ENCODE measurements at regions not wholly inside any gene's neighbourhood (a gene's known extent, or its start where the extent isn't known, plus 50 kb on each side); places are given as distances from the start of the nearest gene placed in this dataset.

DNA sequence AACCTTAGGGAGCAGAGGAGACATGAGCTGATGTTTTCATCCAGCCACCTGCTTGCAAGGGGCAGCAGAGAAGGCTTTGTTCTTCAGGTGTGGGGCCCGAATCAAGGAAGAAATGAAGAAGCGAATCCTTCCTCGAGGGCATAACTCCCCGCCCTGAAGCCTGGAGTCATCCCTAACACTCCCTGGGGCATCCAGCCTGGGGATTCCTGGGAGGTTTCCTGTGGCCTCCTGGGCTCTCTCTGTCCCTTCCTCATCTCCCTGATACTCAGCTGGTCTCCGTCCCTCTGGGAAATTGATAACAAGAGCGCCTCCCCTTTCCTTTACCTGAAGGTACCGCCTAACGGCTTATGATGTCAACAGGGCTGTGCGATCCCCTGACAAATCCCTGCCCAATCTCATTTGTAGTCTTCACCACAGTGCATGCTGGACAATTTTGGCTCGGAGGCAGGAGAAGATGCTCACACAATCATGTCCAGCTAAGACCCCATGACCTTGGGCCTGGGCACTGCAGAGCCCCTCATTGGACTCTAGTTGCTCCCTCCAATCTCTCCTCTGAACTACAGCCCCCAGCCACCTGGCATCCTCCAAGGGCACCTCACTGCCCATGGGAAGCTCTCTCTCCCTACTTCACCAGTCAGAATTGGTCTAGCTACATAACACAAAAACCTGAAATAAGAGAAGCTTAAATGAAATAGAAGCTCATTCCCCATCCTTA, 80.6 kb upstream of the RTL6 start:
- TF ChIP-seq, protein P1, sequence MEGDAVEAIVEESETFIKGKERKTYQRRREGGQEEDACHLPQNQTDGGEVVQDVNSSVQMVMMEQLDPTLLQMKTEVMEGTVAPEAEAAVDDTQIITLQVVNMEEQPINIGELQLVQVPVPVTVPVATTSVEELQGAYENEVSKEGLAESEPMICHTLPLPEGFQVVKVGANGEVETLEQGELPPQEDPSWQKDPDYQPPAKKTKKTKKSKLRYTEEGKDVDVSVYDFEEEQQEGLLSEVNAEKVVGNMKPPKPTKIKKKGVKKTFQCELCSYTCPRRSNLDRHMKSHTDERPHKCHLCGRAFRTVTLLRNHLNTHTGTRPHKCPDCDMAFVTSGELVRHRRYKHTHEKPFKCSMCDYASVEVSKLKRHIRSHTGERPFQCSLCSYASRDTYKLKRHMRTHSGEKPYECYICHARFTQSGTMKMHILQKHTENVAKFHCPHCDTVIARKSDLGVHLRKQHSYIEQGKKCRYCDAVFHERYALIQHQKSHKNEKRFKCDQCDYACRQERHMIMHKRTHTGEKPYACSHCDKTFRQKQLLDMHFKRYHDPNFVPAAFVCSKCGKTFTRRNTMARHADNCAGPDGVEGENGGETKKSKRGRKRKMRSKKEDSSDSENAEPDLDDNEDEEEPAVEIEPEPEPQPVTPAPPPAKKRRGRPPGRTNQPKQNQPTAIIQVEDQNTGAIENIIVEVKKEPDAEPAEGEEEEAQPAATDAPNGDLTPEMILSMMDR (IDR thresholded peaks at IDR 0.05) = no peak
- no peak for TF ChIP-seq POLR2A (IDR thresholded peaks at IDR 0.05)

All from Peyer's patch (tissue), 4 donors.